Pulmonary artery endothelial cell (primary cell): ENCODE measurements at regions not wholly inside any gene's neighbourhood (a gene's known extent, or its start where the extent isn't known, plus 50 kb on each side); places are given as distances from the start of the nearest gene placed in this dataset.
"Not testable (repeated sequence)": the region's sequence is repeated elsewhere in the genome, so short reads cannot be mapped to it uniquely, and the experiment has no call there.

Experiments used
- DNase-seq: peaks from one replicate; pipeline ENCODE4 v3.0.0-alpha.2; 2011; ENCODE audit warnings: low read depth, low spot score

GRCh38 chr6:115276881-115277565 is 783.7 kb downstream of the FRK start:
- DNase-seq = no peak

- no peak for DNase-seq
These were observed 788.4 kb downstream of the FRK start for GRCh38 chr6:115272311-115272710.

- no peak for DNase-seq
These were observed 789.3 kb downstream of the FRK start for GRCh38 chr6:115271434-115271833.

GRCh38 chr6:115270953-115271352 is 789.7 kb downstream of the FRK start:
- no peak for DNase-seq

- DNase-seq = no peak
These were observed 819.3 kb downstream of the FRK start for GRCh38 chr6:115241373-115241772.

- no peak for DNase-seq
These were observed 839.5 kb downstream of the FRK start for GRCh38 chr6:115221198-115221597.

GRCh38 chr6:115220551-115221159 is 840.0 kb downstream of the FRK start:
- DNase-seq = no peak

- no peak for DNase-seq
These were observed 841.0 kb downstream of the FRK start for GRCh38 chr6:115219645-115220044.

GRCh38 chr6:115216835-115217234 is 843.9 kb downstream of the FRK start:
- no peak for DNase-seq

- no peak for DNase-seq
These were observed 846.4 kb downstream of the FRK start for GRCh38 chr6:115214283-115214682.

- no peak for DNase-seq
These were observed 857.3 kb downstream of the FRK start for GRCh38 chr6:115203381-115203780.

GRCh38 chr6:115194981-115195638 is 852.3 kb upstream of the HS3ST5 start:
- DNase-seq = no peak

- DNase-seq = no peak
These were observed 849.2 kb upstream of the HS3ST5 start for GRCh38 chr6:115191989-115192388.

- DNase-seq = no peak
These were observed 847.7 kb upstream of the HS3ST5 start for GRCh38 chr6:115190534-115190933.

GRCh38 chr6:115175456-115175855 is 832.6 kb upstream of the HS3ST5 start:
- DNase-seq = not testable (repeated sequence)

GRCh38 chr6:115165912-115166311 is 823.1 kb upstream of the HS3ST5 start:
- not testable (repeated sequence) for DNase-seq

- DNase-seq = no peak
These were observed 816.9 kb upstream of the HS3ST5 start for GRCh38 chr6:115159733-115160132.

GRCh38 chr6:115137910-115138309 is 795.1 kb upstream of the HS3ST5 start:
- DNase-seq = no peak

- no peak for DNase-seq
These were observed 791.0 kb upstream of the HS3ST5 start for GRCh38 chr6:115133790-115134189.

GRCh38 chr6:115131709-115132490 is 789.1 kb upstream of the HS3ST5 start:
- DNase-seq = no peak

- not testable (repeated sequence) for DNase-seq
These were observed 778.7 kb upstream of the HS3ST5 start for GRCh38 chr6:115121513-115121912.

- no peak for DNase-seq
These were observed 777.6 kb upstream of the HS3ST5 start for GRCh38 chr6:115120391-115120790.
